ENCODE measurements at regions not wholly inside any gene's neighbourhood (a gene's known extent, or its start where the extent isn't known, plus 50 kb on each side); places are given as distances from the start of the nearest gene placed in this dataset.

DNA sequence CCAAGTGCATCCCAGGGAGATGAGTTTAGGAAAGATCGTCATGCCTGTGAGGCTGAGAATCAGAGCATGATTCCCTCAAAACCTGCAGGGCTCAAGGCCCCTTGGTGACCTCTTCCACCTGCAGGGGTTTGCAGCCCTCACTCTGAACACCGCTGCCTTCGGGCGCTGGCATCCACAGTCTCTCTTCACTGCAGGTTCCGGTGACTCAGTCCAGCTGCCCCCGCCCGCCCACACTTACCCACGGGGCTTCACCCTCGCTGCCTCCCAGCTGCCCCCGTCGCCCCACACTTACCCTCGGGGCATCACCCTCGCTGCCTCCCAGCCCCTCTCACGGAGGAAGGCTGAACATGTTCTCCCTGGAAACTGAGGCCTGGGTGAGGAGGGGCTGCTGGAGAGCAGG lies 277.1 kb downstream of the XXYLT1 start:
- no peaks in the 10 kb centered on the region for H3K4me1 ChIP-seq
- Mint-ChIP-seq H3K9me3 (no peaks in the 10 kb centered on the region), H3K4me1 (peaks cover 10% of the 10 kb centered on the region), H3K4me3 (no peak overlapping the region), H3K27ac (no peak overlapping the region), H3K36me3 (no peaks in the 10 kb centered on the region), H3K27me3 (ENCODE audit: insufficient read depth, low read depth) (peaks cover 9% of the 10 kb centered on the region)
- H3F3A ChIP-seq (ENCODE audit: low read depth), result no peaks in the 10 kb centered on the region
- no peak overlapping the region for H3K27ac ChIP-seq
- no peak overlapping the region for H3K9ac ChIP-seq
- no peak overlapping the region for H2AFZ ChIP-seq (replicated peaks)
- H3K4me3 ChIP-seq, result no peak overlapping the region
- no peak for DNase-seq (ENCODE audit: low spot score)
- H3K36me3 ChIP-seq, result no peaks in the 10 kb centered on the region
- no peak for TF ChIP-seq EZH2 (IDR thresholded peaks at IDR 0.05)
- TF ChIP-seq, protein P1, sequence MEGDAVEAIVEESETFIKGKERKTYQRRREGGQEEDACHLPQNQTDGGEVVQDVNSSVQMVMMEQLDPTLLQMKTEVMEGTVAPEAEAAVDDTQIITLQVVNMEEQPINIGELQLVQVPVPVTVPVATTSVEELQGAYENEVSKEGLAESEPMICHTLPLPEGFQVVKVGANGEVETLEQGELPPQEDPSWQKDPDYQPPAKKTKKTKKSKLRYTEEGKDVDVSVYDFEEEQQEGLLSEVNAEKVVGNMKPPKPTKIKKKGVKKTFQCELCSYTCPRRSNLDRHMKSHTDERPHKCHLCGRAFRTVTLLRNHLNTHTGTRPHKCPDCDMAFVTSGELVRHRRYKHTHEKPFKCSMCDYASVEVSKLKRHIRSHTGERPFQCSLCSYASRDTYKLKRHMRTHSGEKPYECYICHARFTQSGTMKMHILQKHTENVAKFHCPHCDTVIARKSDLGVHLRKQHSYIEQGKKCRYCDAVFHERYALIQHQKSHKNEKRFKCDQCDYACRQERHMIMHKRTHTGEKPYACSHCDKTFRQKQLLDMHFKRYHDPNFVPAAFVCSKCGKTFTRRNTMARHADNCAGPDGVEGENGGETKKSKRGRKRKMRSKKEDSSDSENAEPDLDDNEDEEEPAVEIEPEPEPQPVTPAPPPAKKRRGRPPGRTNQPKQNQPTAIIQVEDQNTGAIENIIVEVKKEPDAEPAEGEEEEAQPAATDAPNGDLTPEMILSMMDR (IDR thresholded peaks at IDR 0.05), result no peak
- TF ChIP-seq EZH2phosphoT487 (IDR thresholded peaks at IDR 0.05), result no peak
- H3K4me2 ChIP-seq, result no peak overlapping the region
- H3K79me2 ChIP-seq (ENCODE audit: low read depth), result no peaks in the 10 kb centered on the region
- no peaks in the 10 kb centered on the region for H4K20me1 ChIP-seq (ENCODE audit: low read depth)
- H3K9me3 ChIP-seq (ENCODE audit: low read depth), result no peaks in the 10 kb centered on the region
- H3K27me3 ChIP-seq, result peaks cover 10% of the 10 kb centered on the region

DNA sequence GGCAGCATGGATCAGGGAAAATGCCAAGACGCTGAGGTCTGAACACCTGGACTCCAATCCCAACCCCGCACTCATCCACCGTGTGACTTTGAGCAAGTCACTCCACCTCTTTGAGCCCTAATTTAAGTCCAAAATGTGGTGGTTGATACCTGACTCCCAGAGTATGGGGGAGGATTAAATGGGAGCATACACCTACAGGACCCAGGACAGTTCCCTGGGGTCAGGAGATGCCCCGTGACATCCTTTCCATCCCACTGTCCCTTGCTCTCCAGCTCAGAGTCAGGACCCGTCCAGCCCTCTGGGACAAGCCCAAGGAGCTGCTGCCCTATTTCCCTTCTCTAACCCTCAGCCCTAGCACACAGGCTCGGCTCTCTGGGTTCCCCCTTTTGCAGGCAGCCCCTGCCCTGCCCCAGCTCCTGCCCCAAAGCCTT lies 276.4 kb downstream of the XXYLT1 start:
- Mint-ChIP-seq H3K9me3 (no peaks in the 10 kb centered on the region), H3K27ac (no peak overlapping the region), H3K4me3 (no peak overlapping the region), H3K27me3 (ENCODE audit: insufficient read depth, low read depth) (peaks cover 9% of the 10 kb centered on the region), H3K36me3 (no peaks in the 10 kb centered on the region), H3K4me1 (peaks cover 10% of the 10 kb centered on the region)
- H3K4me2 ChIP-seq, result no peak overlapping the region
- H3K9ac ChIP-seq, result no peak overlapping the region
- no peaks in the 10 kb centered on the region for H3K4me1 ChIP-seq
- no peaks in the 10 kb centered on the region for H3K79me2 ChIP-seq (ENCODE audit: low read depth)
- no peak overlapping the region for H2AFZ ChIP-seq (replicated peaks)
- no peak overlapping the region for H3K4me3 ChIP-seq
- H3K27me3 ChIP-seq, result peaks cover 10% of the 10 kb centered on the region
- H4K20me1 ChIP-seq (ENCODE audit: low read depth), result no peaks in the 10 kb centered on the region
- H3F3A ChIP-seq (ENCODE audit: low read depth), result no peaks in the 10 kb centered on the region
- no peaks in the 10 kb centered on the region for H3K36me3 ChIP-seq
- H3K9me3 ChIP-seq (ENCODE audit: low read depth), result no peaks in the 10 kb centered on the region
- no peak overlapping the region for H3K27ac ChIP-seq
- TF ChIP-seq EZH2 (IDR thresholded peaks at IDR 0.05), result no peak
- no peak for TF ChIP-seq EZH2phosphoT487 (IDR thresholded peaks at IDR 0.05)
- TF ChIP-seq, protein P1 (IDR thresholded peaks at IDR 0.05), result no peak
- DNase-seq (ENCODE audit: low spot score), result no peak

DNA sequence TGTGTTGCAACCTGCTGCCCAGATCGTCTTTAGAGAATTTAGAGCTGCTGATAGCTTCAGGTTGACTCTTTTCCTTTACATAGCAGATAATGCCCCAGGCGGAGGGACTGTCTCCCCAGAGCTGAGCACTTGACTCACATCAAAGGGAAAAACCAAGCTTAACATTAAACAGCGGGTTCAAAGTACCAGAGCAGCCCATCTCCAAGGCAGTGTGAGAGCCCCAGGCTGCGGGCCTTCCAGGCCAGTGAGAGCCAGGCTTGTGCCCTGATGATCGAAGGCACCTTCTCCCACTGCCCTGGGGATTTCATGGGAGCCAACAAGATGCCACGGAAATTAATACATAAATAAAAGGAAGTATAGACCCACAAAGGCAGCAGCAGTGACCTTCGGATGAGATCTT lies 275.6 kb downstream of the XXYLT1 start:
- Histone ChIP-seq H3K27me3 (peaks cover 10% of the 10 kb centered on the region), H3K4me1 (no peaks in the 10 kb centered on the region), H3K9ac (no peak overlapping the region), H3K4me2 (no peak overlapping the region), H3K4me3 (no peak overlapping the region), H3K79me2 (ENCODE audit: low read depth) (no peaks in the 10 kb centered on the region), H4K20me1 (ENCODE audit: low read depth) (no peaks in the 10 kb centered on the region), H3K9me3 (ENCODE audit: low read depth) (no peaks in the 10 kb centered on the region), H2AFZ (replicated peaks) (no peak overlapping the region), H3K36me3 (no peaks in the 10 kb centered on the region), H3F3A (ENCODE audit: low read depth) (no peaks in the 10 kb centered on the region), H3K27ac (no peak overlapping the region)
- Mint-ChIP-seq H3K27me3 (ENCODE audit: insufficient read depth, low read depth) (peaks cover 9% of the 10 kb centered on the region), H3K4me1 (peaks cover 10% of the 10 kb centered on the region), H3K36me3 (no peaks in the 10 kb centered on the region), H3K4me3 (no peak overlapping the region), H3K9me3 (no peaks in the 10 kb centered on the region), H3K27ac (no peak overlapping the region)
- no peak for TF ChIP-seq EZH2 (IDR thresholded peaks at IDR 0.05)
- no peak for TF ChIP-seq EZH2phosphoT487 (IDR thresholded peaks at IDR 0.05)
- TF ChIP-seq, protein P1 (IDR thresholded peaks at IDR 0.05), result no peak
- no peak for DNase-seq (ENCODE audit: low spot score)
